ENCODE measurements at regions not wholly inside any gene's neighbourhood (a gene's known extent, or its start where the extent isn't known, plus 50 kb on each side); places are given as distances from the start of the nearest gene placed in this dataset.
A peak's percentile ranks its signal among the peaks of the same experiment; 100 is the strongest.

GRCh38 chr11:116427337-116427902 is 345.4 kb downstream of the BUD13 start (continued):
- TF ChIP-seq, protein P1, sequence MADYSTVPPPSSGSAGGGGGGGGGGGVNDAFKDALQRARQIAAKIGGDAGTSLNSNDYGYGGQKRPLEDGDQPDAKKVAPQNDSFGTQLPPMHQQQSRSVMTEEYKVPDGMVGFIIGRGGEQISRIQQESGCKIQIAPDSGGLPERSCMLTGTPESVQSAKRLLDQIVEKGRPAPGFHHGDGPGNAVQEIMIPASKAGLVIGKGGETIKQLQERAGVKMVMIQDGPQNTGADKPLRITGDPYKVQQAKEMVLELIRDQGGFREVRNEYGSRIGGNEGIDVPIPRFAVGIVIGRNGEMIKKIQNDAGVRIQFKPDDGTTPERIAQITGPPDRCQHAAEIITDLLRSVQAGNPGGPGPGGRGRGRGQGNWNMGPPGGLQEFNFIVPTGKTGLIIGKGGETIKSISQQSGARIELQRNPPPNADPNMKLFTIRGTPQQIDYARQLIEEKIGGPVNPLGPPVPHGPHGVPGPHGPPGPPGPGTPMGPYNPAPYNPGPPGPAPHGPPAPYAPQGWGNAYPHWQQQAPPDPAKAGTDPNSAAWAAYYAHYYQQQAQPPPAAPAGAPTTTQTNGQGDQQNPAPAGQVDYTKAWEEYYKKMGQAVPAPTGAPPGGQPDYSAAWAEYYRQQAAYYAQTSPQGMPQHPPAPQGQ (CRISPR knock-in tag; IDR thresholded peaks at IDR 0.05; ENCODE audit: borderline replicate concordance): no peak
- TF ChIP-seq THAP11 (CRISPR knock-in tag; IDR thresholded peaks at IDR 0.05): 0 out of 2 replicates have a peak, but pooled peaks have one; percentile 3

- Histone ChIP-seq H3K36me3 (replicated peaks in 1 of 2; ENCODE audit: control insufficient read depth in 1 of 2, insufficient read depth in 2 of 2, low read length in 2 of 2) (no peaks in the 10 kb centered on the region), H3K9me3 (ENCODE audit: low read length) (no peaks in the 10 kb centered on the region), H3K9ac (ENCODE audit: insufficient read depth, low read depth, low read length) (no peak overlapping the region), H3K27ac (ENCODE audit: extremely low read length, insufficient read depth, low read length) (peak overlapping the region; percentile 89), H3K4me2 (ENCODE audit: low read depth, low read length) (peak overlapping the region; percentile 87), H2AFZ (ENCODE audit: low read length) (no peak overlapping the region), H3K79me2 (ENCODE audit: insufficient read depth, low read length) (no peaks in the 10 kb centered on the region), H3K4me3 (replicated peaks in 1 of 3; ENCODE audit: insufficient read depth in 1 of 3, low read depth in 2 of 3, low read length in 3 of 3) (no peak overlapping the region), H4K20me1 (ENCODE audit: insufficient read depth, low read length) (no peaks in the 10 kb centered on the region), H3K4me1 (ENCODE audit: insufficient read depth, low read length) (peaks cover 98% of the 10 kb centered on the region), H3K27me3 (ENCODE audit: control insufficient read depth in 1 of 2, insufficient read depth in 2 of 2, low read length in 2 of 2) (no peaks in the 10 kb centered on the region)
- BruUV-seq (replicated peaks): no TSS peak
- ChIA-PET CTCF (ENCODE audit: low intra/inter-chr PET ratio, low total read pairs) (no interaction called here), POLR2A (interaction anchor here (0.8 to 9.8 kb wide), 4 partner anchors 9 to 240 kb away, joined by 3 to 117 read pairs (median 7); no protein-coding TSS in a partner anchor)
- in situ Hi-C loops (cut with HindIII; ENCODE audit: extremely low pct_ligation_motif_present, low pct_unique_long_range_greater_than_20kb) (no loop called here), intact Hi-C loops (cut with micrococcal nuclease; ENCODE audit: unreplicated experiment) (loop anchor here (5.0 to 10.0 kb wide), 3 partner anchors 49 to 132 kb away; no protein-coding TSS in a partner anchor)
- 56% methylated on average over 1 of the region's 1 CpG for WGBS (ENCODE audit: low lambda C conversion rate)
- FAIRE-seq (no peak), ATAC-seq (no peak), DNase-seq (ENCODE audit: low spot score) (no peak)
- TF ChIP-seq TCF7 (IDR thresholded peaks at IDR 0.05; ENCODE audit: low read depth) (no peak), PAF1 (CRISPR knock-in tag; IDR thresholded peaks at IDR 0.05) (no peak), ZNF484 (CRISPR knock-in tag; IDR thresholded peaks at IDR 0.05; ENCODE audit: borderline replicate concordance, low read depth) (no peak), DRAP1 (CRISPR knock-in tag; IDR thresholded peaks at IDR 0.05) (no peak), ZFP82 (CRISPR knock-in tag; IDR thresholded peaks at IDR 0.05; ENCODE audit: borderline replicate concordance) (0 out of 2 replicates have a peak, but pooled peaks have one; percentile 32), HDAC1 (CRISPR knock-in tag; IDR thresholded peaks at IDR 0.05) (0 out of 2 replicates have a peak, but pooled peaks have one; percentile 34)
- TF ChIP-seq, protein P2, sequence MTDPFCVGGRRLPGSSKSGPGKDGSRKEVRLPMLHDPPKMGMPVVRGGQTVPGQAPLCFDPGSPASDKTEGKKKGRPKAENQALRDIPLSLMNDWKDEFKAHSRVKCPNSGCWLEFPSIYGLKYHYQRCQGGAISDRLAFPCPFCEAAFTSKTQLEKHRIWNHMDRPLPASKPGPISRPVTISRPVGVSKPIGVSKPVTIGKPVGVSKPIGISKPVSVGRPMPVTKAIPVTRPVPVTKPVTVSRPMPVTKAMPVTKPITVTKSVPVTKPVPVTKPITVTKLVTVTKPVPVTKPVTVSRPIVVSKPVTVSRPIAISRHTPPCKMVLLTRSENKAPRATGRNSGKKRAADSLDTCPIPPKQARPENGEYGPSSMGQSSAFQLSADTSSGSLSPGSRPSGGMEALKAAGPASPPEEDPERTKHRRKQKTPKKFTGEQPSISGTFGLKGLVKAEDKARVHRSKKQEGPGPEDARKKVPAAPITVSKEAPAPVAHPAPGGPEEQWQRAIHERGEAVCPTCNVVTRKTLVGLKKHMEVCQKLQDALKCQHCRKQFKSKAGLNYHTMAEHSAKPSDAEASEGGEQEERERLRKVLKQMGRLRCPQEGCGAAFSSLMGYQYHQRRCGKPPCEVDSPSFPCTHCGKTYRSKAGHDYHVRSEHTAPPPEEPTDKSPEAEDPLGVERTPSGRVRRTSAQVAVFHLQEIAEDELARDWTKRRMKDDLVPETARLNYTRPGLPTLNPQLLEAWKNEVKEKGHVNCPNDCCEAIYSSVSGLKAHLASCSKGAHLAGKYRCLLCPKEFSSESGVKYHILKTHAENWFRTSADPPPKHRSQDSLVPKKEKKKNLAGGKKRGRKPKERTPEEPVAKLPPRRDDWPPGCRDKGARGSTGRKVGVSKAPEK (CRISPR knock-in tag; IDR thresholded peaks at IDR 0.05; ENCODE audit: borderline replicate concordance): no peak
- TF ChIP-seq, protein P3, sequence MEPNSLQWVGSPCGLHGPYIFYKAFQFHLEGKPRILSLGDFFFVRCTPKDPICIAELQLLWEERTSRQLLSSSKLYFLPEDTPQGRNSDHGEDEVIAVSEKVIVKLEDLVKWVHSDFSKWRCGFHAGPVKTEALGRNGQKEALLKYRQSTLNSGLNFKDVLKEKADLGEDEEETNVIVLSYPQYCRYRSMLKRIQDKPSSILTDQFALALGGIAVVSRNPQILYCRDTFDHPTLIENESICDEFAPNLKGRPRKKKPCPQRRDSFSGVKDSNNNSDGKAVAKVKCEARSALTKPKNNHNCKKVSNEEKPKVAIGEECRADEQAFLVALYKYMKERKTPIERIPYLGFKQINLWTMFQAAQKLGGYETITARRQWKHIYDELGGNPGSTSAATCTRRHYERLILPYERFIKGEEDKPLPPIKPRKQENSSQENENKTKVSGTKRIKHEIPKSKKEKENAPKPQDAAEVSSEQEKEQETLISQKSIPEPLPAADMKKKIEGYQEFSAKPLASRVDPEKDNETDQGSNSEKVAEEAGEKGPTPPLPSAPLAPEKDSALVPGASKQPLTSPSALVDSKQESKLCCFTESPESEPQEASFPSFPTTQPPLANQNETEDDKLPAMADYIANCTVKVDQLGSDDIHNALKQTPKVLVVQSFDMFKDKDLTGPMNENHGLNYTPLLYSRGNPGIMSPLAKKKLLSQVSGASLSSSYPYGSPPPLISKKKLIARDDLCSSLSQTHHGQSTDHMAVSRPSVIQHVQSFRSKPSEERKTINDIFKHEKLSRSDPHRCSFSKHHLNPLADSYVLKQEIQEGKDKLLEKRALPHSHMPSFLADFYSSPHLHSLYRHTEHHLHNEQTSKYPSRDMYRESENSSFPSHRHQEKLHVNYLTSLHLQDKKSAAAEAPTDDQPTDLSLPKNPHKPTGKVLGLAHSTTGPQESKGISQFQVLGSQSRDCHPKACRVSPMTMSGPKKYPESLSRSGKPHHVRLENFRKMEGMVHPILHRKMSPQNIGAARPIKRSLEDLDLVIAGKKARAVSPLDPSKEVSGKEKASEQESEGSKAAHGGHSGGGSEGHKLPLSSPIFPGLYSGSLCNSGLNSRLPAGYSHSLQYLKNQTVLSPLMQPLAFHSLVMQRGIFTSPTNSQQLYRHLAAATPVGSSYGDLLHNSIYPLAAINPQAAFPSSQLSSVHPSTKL (CRISPR knock-in tag; IDR thresholded peaks at IDR 0.05): no peak
Measured at GRCh38 chr11:116426761-116427160, 346.0 kb downstream of the BUD13 start.

All from HepG2 (cell line).